OCI-LY7 (cell line): ENCODE measurements at regions not wholly inside any gene's neighbourhood (a gene's known extent, or its start where the extent isn't known, plus 50 kb on each side); places are given as distances from the start of the nearest gene placed in this dataset.

Experiments used
- EZH2phosphoT487 ChIP-seq: fragments of 200-600 bp; sonication (generic); IDR thresholded peaks from 2 replicates; pipeline ENCODE4 v1.6.1; 2018; ENCODE audit warnings: low read depth, borderline replicate concordance, mild to moderate bottlenecking, mixed run types, antibody characterized with exemption, low read length, moderate library complexity, mixed read lengths
- TF ChIP-seq, protein P1 (sequence below): fragments of 200-600 bp; sonication (generic); conservative IDR thresholded peaks from 2 replicates; pipeline ENCODE4 v1.5.1; 2014; ENCODE audit warnings: mild to moderate bottlenecking, antibody characterized with exemption, low read length, moderate library complexity, mixed read lengths

DNA sequence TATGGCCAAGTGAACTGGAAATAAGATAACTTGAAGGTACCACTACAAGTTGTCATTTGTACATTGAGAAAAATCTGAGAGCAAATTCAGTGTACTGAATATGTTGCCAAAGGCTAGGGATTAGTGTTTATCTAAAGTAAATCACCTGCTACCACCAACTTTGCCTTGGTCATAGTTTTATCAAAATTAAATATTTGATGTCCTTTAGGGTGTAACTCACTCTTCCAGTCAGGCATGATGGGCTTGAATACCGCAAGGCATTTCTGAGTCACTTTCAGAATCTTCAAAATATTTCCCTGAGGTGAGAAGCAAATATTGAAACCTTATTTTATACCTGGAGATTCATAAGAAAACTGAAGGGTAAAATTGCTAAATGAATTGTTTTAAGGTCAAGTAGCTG lies 1338.6 kb upstream of the ACO1 start:
- TF ChIP-seq, protein P1, sequence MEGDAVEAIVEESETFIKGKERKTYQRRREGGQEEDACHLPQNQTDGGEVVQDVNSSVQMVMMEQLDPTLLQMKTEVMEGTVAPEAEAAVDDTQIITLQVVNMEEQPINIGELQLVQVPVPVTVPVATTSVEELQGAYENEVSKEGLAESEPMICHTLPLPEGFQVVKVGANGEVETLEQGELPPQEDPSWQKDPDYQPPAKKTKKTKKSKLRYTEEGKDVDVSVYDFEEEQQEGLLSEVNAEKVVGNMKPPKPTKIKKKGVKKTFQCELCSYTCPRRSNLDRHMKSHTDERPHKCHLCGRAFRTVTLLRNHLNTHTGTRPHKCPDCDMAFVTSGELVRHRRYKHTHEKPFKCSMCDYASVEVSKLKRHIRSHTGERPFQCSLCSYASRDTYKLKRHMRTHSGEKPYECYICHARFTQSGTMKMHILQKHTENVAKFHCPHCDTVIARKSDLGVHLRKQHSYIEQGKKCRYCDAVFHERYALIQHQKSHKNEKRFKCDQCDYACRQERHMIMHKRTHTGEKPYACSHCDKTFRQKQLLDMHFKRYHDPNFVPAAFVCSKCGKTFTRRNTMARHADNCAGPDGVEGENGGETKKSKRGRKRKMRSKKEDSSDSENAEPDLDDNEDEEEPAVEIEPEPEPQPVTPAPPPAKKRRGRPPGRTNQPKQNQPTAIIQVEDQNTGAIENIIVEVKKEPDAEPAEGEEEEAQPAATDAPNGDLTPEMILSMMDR: no peak
- no peak for TF ChIP-seq EZH2phosphoT487
